GM23338 (cell line): ENCODE measurements at regions not wholly inside any gene's neighbourhood (a gene's known extent, or its start where the extent isn't known, plus 50 kb on each side); places are given as distances from the start of the nearest gene placed in this dataset.

Experiments used
- ATAC-seq: fragments of 200-7000 bp; cut with Tn5 transposase; 3 replicates; pipeline ENCODE4 v1.9.1; 2020
- DNase-seq: peaks from one replicate; pipeline ENCODE4 v3.0.0-alpha.2; 2015; ENCODE audit warnings: low spot score
- H2AFZ ChIP-seq: fragments of 200-600 bp; sonication (generic); 2 replicates; pipeline ENCODE4 v1.8.0; 2016; ENCODE audit warnings: antibody characterized with exemption, mild to moderate bottlenecking, moderate library complexity
- H3F3A ChIP-seq: fragments of 200-600 bp; sonication (generic); replicated peaks from 2 replicates; pipeline ENCODE4 v1.8.0; 2017; ENCODE audit warnings: antibody characterized with exemption, mixed run types, low read depth
- H3K27ac ChIP-seq: fragments of 200-600 bp; sonication (generic); 2 replicates; pipeline ENCODE4 v1.6.1; 2016; ENCODE audit warnings: low read depth
- H3K27me3 ChIP-seq: fragments of 200-600 bp; sonication (generic); 2 replicates; pipeline ENCODE4 v1.8.0; 2016; ENCODE audit warnings: mild to moderate bottlenecking, mixed run types, moderate library complexity; ENCODE audit not compliant: insufficient read depth
- H3K36me3 ChIP-seq: fragments of 200-600 bp; sonication (generic); 2 replicates; pipeline ENCODE4 v1.8.0; 2016; ENCODE audit warnings: mild to moderate bottlenecking; ENCODE audit not compliant: insufficient read depth
- H3K4me1 ChIP-seq: fragments of 200-600 bp; sonication (generic); 2 replicates; pipeline ENCODE4 v1.8.0; 2016; ENCODE audit warnings: mild to moderate bottlenecking, moderate library complexity; ENCODE audit not compliant: insufficient read depth
- H3K4me2 ChIP-seq: fragments of 200-600 bp; sonication (generic); 2 replicates; pipeline ENCODE4 v1.7.1; 2017; ENCODE audit warnings: mixed run types
- H3K4me3 ChIP-seq: fragments of 200-600 bp; sonication (generic); 2 replicates; pipeline ENCODE4 v1.6.1; 2016; ENCODE audit warnings: mixed run types
- H3K79me2 ChIP-seq: fragments of 200-600 bp; sonication (generic); replicated peaks from 2 replicates; pipeline ENCODE4 v1.8.0; 2017; ENCODE audit warnings: mild to moderate bottlenecking; ENCODE audit not compliant: insufficient read depth
- H3K9me2 ChIP-seq: fragments of 200-600 bp; sonication (generic); 2 replicates; pipeline ENCODE4 v1.8.0; 2017; ENCODE audit not compliant: insufficient read depth
- H4K20me1 ChIP-seq: fragments of 200-600 bp; sonication (generic); replicated peaks from 2 replicates; pipeline ENCODE4 v1.8.0; 2017; ENCODE audit warnings: mild to moderate bottlenecking; ENCODE audit not compliant: insufficient read depth
- H3K27ac Mint-ChIP-seq: 2 replicates; pipeline ENCODE4 v1.8.0; 2020; ENCODE audit warnings: inconsistent platforms, mild to moderate bottlenecking, moderate library complexity, mixed read lengths
- H3K27me3 Mint-ChIP-seq: 3 replicates; pipeline ENCODE4 v1.8.0; 2022; ENCODE audit warnings: low read depth, mild to moderate bottlenecking, moderate library complexity, mixed read lengths, inconsistent platforms; ENCODE audit not compliant: insufficient read depth, poor library complexity
- H3K36me3 Mint-ChIP-seq: 3 replicates; pipeline ENCODE4 v1.8.0; 2021; ENCODE audit warnings: low read depth, mild to moderate bottlenecking, inconsistent platforms, moderate library complexity, mixed read lengths
- H3K4me1 Mint-ChIP-seq: 3 replicates; pipeline ENCODE4 v1.8.0; 2020; ENCODE audit warnings: mild to moderate bottlenecking, inconsistent platforms, mixed read lengths
- H3K4me3 Mint-ChIP-seq: 3 replicates; pipeline ENCODE4 v1.8.0; 2021; ENCODE audit warnings: moderate library complexity, mild to moderate bottlenecking, inconsistent platforms, mixed read lengths
- H3K9me3 Mint-ChIP-seq: 3 replicates; pipeline ENCODE4 v1.8.0; 2020; ENCODE audit warnings: moderate library complexity, mild to moderate bottlenecking, inconsistent platforms, mixed read lengths
- CREB1 ChIP-seq: fragments of 250-450 bp; sonication (Bioruptor Pico); IDR thresholded peaks from 2 replicates; pipeline ENCODE4 v1.5.0; 2020; ENCODE audit warnings: low read depth, mild to moderate bottlenecking, moderate library complexity
- EZH2 ChIP-seq: fragments of 200-600 bp; sonication (generic); IDR thresholded peaks from one replicate; pipeline ENCODE4 v1.8.0; 2017; ENCODE audit warnings: antibody characterized with exemption, mild to moderate bottlenecking, low read depth; ENCODE audit not compliant: unreplicated experiment
- EZH2phosphoT487 ChIP-seq: fragments of 200-600 bp; sonication (generic); IDR thresholded peaks from one replicate; pipeline ENCODE4 v1.8.1; 2018; ENCODE audit warnings: antibody characterized with exemption; ENCODE audit not compliant: unreplicated experiment
- JUNB ChIP-seq: IDR thresholded peaks from one replicate; pipeline ENCODE4 v1.6.1; 2016; ENCODE audit warnings: antibody characterized with exemption; ENCODE audit not compliant: unreplicated experiment
- NANOG ChIP-seq: IDR thresholded peaks from 2 replicates; pipeline ENCODE4 v1.6.1; 2016; ENCODE audit warnings: antibody characterized with exemption, borderline replicate concordance
- POLR2AphosphoS5 ChIP-seq: IDR thresholded peaks from 2 replicates; pipeline ENCODE4 v1.6.1; 2016; ENCODE audit warnings: antibody characterized with exemption, low read depth
- STAT1 ChIP-seq: IDR thresholded peaks from one replicate; pipeline ENCODE4 v1.6.1; 2016; ENCODE audit warnings: antibody characterized with exemption; ENCODE audit not compliant: unreplicated experiment
- ZNF114 ChIP-seq: fragments of 250-450 bp; sonication (Bioruptor Pico); IDR thresholded peaks from 2 replicates; pipeline ENCODE4 v1.5.0; 2020; ENCODE audit warnings: mild to moderate bottlenecking, moderate library complexity
- ZNF331 ChIP-seq: fragments of 250-450 bp; sonication (Bioruptor Pico); IDR thresholded peaks from 2 replicates; pipeline ENCODE4 v1.5.0; 2020; ENCODE audit warnings: low read depth, mild to moderate bottlenecking, moderate library complexity
- TF ChIP-seq, protein P1 (sequence below): fragments of 250-450 bp; sonication (Bioruptor Pico); IDR thresholded peaks from 2 replicates; pipeline ENCODE4 v1.5.0; 2020; ENCODE audit warnings: mild to moderate bottlenecking, moderate library complexity
- TF ChIP-seq, protein P2 (sequence below): IDR thresholded peaks from one replicate; pipeline ENCODE4 v1.6.1; 2018; ENCODE audit warnings: antibody characterized with exemption; ENCODE audit not compliant: unreplicated experiment
- TF ChIP-seq, protein P3 (sequence below): IDR thresholded peaks from 2 replicates; pipeline ENCODE4 v1.6.1; 2016; ENCODE audit warnings: antibody characterized with exemption

DNA sequence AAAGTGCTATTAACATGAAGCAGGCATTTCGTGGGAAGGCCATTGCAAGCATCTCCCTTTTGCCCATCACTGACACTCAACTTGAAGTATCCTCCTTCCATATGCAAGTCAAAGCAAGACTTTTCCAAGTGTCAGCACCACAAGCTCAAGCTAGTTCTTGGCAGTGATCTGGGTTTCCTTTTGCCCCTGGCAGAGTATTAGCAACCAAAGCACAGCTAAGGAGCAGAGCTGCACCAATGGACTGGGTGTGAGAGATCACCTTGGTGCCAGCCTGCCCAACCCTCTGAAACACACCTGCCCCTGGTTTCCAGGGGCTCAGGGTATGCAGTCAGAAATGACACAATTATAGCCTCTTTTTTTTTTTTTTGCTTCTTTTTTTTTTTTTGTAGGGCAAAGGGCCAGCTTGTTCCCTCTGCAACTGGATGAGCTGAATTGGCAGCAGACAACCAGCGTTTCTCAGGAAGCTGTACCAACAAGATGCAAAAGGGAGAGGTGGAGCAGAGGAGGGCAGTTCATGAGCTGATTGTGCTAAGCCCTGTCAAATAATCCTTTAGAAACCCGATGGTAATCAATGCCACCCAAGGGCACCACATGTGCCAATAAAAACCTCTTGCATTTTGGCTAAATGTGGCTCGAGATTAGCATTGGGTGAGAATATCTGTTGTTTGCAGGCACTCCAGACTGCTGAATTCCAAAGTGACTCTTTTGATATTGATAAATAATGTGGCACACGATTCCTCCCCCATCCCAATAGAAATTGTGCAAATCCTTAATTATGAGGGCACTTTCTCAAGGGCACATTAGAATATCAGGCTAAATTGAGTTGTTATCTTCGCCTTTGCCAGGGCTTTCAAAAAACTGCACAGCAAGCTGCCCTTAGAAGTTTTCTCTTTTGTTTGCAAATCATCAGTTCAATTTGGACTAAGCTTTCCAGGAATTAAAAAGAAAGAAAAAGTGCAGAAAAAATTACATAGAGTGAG is 192.4 kb downstream of the GAS1 start (continued):
- no peak for TF ChIP-seq ZNF114 (CRISPR knock-in tag)
- no peak for TF ChIP-seq CREB1 (CRISPR knock-in tag)
- TF ChIP-seq EZH2, result no peak
- TF ChIP-seq EZH2phosphoT487, result no peak
- TF ChIP-seq STAT1, result no peak
- TF ChIP-seq ZNF331 (CRISPR knock-in tag), result no peak
- TF ChIP-seq NANOG, result no peak

DNA sequence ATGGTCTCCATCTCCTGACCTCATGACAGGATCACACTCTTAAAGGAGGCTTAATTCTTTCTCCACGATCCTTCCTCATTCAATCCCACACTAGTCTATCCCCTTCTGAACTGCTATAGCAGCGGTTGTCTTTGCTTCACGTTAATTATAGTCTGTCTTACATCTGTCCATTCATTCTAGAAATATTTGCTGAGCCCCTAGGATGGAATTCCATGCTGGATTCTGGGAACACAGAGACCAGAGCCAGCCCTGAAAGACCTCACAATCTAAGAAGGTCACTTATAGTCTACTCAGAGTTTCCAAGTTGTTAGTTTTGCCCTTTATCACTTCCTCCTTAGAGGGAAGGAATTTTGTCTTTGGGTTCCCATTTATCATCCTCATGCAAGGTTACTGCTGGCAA is 193.5 kb downstream of the GAS1 start:
- Histone ChIP-seq H3K36me3 (no peaks in the 10 kb centered on the region), H3K4me1 (no peaks in the 10 kb centered on the region), H3F3A (no peaks in the 10 kb centered on the region), H3K4me2 (no peak overlapping the region), H3K27me3 (no peaks in the 10 kb centered on the region), H3K4me3 (no peak overlapping the region), H3K79me2 (no peaks in the 10 kb centered on the region), H3K9me2 (peaks cover 5% of the 10 kb centered on the region; the same call in 1 of the 2 replicates), H4K20me1 (no peaks in the 10 kb centered on the region), H3K27ac (no peak overlapping the region), H2AFZ (no peak overlapping the region)
- ATAC-seq (no peak), DNase-seq (no peak)
- H3K4me3 Mint-ChIP-seq, result no peak overlapping the region
- no peaks in the 10 kb centered on the region for H3K9me3 Mint-ChIP-seq
- H3K36me3 Mint-ChIP-seq, result no peaks in the 10 kb centered on the region
- H3K4me1 Mint-ChIP-seq, result peaks cover 1% of the 10 kb centered on the region; the same call in 1 of the 3 replicates
- peaks cover 3% of the 10 kb centered on the region for H3K27me3 Mint-ChIP-seq
- no peak overlapping the region for H3K27ac Mint-ChIP-seq
- TF ChIP-seq, protein P1, sequence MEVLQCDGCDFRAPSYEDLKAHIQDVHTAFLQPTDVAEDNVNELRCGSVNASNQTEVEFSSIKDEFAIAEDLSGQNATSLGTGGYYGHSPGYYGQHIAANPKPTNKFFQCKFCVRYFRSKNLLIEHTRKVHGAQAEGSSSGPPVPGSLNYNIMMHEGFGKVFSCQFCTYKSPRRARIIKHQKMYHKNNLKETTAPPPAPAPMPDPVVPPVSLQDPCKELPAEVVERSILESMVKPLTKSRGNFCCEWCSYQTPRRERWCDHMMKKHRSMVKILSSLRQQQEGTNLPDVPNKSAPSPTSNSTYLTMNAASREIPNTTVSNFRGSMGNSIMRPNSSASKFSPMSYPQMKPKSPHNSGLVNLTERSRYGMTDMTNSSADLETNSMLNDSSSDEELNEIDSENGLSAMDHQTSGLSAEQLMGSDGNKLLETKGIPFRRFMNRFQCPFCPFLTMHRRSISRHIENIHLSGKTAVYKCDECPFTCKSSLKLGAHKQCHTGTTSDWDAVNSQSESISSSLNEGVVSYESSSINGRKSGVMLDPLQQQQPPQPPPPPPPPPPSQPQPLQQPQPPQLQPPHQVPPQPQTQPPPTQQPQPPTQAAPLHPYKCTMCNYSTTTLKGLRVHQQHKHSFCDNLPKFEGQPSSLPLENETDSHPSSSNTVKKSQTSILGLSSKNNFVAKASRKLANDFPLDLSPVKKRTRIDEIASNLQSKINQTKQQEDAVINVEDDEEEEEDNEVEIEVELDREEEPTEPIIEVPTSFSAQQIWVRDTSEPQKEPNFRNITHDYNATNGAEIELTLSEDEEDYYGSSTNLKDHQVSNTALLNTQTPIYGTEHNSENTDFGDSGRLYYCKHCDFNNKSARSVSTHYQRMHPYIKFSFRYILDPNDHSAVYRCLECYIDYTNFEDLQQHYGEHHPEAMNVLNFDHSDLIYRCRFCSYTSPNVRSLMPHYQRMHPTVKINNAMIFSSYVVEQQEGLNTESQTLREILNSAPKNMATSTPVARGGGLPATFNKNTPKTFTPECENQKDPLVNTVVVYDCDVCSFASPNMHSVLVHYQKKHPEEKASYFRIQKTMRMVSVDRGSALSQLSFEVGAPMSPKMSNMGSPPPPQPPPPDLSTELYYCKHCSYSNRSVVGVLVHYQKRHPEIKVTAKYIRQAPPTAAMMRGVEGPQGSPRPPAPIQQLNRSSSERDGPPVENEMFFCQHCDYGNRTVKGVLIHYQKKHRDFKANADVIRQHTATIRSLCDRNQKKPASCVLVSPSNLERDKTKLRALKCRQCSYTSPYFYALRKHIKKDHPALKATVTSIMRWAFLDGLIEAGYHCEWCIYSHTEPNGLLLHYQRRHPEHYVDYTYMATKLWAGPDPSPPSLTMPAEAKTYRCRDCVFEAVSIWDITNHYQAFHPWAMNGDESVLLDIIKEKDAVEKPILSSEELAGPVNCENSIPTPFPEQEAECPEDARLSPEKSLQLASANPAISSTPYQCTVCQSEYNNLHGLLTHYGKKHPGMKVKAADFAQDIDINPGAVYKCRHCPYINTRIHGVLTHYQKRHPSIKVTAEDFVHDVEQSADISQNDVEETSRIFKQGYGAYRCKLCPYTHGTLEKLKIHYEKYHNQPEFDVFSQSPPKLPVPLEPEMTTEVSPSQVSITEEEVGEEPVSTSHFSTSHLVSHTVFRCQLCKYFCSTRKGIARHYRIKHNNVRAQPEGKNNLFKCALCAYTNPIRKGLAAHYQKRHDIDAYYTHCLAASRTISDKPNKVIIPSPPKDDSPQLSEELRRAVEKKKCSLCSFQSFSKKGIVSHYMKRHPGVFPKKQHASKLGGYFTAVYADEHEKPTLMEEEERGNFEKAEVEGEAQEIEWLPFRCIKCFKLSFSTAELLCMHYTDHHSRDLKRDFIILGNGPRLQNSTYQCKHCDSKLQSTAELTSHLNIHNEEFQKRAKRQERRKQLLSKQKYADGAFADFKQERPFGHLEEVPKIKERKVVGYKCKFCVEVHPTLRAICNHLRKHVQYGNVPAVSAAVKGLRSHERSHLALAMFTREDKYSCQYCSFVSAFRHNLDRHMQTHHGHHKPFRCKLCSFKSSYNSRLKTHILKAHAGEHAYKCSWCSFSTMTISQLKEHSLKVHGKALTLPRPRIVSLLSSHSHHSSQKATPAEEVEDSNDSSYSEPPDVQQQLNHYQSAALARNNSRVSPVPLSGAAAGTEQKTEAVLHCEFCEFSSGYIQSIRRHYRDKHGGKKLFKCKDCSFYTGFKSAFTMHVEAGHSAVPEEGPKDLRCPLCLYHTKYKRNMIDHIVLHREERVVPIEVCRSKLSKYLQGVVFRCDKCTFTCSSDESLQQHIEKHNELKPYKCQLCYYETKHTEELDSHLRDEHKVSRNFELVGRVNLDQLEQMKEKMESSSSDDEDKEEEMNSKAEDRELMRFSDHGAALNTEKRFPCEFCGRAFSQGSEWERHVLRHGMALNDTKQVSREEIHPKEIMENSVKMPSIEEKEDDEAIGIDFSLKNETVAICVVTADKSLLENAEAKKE (CRISPR knock-in tag), result no peak
- no peak for TF ChIP-seq JUNB
- TF ChIP-seq CREB1 (CRISPR knock-in tag), result no peak
- TF ChIP-seq, protein P2, sequence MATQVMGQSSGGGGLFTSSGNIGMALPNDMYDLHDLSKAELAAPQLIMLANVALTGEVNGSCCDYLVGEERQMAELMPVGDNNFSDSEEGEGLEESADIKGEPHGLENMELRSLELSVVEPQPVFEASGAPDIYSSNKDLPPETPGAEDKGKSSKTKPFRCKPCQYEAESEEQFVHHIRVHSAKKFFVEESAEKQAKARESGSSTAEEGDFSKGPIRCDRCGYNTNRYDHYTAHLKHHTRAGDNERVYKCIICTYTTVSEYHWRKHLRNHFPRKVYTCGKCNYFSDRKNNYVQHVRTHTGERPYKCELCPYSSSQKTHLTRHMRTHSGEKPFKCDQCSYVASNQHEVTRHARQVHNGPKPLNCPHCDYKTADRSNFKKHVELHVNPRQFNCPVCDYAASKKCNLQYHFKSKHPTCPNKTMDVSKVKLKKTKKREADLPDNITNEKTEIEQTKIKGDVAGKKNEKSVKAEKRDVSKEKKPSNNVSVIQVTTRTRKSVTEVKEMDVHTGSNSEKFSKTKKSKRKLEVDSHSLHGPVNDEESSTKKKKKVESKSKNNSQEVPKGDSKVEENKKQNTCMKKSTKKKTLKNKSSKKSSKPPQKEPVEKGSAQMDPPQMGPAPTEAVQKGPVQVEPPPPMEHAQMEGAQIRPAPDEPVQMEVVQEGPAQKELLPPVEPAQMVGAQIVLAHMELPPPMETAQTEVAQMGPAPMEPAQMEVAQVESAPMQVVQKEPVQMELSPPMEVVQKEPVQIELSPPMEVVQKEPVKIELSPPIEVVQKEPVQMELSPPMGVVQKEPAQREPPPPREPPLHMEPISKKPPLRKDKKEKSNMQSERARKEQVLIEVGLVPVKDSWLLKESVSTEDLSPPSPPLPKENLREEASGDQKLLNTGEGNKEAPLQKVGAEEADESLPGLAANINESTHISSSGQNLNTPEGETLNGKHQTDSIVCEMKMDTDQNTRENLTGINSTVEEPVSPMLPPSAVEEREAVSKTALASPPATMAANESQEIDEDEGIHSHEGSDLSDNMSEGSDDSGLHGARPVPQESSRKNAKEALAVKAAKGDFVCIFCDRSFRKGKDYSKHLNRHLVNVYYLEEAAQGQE, result no peak
- no peak for TF ChIP-seq ZNF114 (CRISPR knock-in tag)
- TF ChIP-seq POLR2AphosphoS5, result no peak
- no peak for TF ChIP-seq NANOG
- no peak for TF ChIP-seq EZH2phosphoT487
- TF ChIP-seq EZH2, result no peak
- TF ChIP-seq, protein P3, sequence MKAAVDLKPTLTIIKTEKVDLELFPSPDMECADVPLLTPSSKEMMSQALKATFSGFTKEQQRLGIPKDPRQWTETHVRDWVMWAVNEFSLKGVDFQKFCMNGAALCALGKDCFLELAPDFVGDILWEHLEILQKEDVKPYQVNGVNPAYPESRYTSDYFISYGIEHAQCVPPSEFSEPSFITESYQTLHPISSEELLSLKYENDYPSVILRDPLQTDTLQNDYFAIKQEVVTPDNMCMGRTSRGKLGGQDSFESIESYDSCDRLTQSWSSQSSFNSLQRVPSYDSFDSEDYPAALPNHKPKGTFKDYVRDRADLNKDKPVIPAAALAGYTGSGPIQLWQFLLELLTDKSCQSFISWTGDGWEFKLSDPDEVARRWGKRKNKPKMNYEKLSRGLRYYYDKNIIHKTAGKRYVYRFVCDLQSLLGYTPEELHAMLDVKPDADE, result no peak
